ENCODE measurements at regions not wholly inside any gene's neighbourhood (a gene's known extent, or its start where the extent isn't known, plus 50 kb on each side); places are given as distances from the start of the nearest gene placed in this dataset.

GRCh38 chr7:50849991-50850390 lies 67.3 kb upstream of the GRB10 start:
- no peak for TF ChIP-seq CTCF (conservative IDR thresholded peaks at IDR 0.05 in 1 of 2, IDR thresholded peaks at IDR 0.05 in 1 of 2; ENCODE audit: low read depth in 1 of 2, low read length in 2 of 2)
- no peak for TF ChIP-seq EZH2 (IDR thresholded peaks at IDR 0.05; ENCODE audit: low read length, missing control alignments)

Measured in fibroblast of lung (primary cell).